IPS DF 19.7 (cell line): ENCODE measurements at regions not wholly inside any gene's neighbourhood (a gene's known extent, or its start where the extent isn't known, plus 50 kb on each side); places are given as distances from the start of the nearest gene placed in this dataset.
"Not testable (repeated sequence)": the region's sequence is repeated elsewhere in the genome, so short reads cannot be mapped to it uniquely, and the experiment has no call there.

ENCODE experiments used
- DNase-seq: peaks from one replicate; pipeline ENCODE4 v3.0.0-alpha.2; 2013; ENCODE audit warnings: low read depth, low spot score

GRCh38 chr10:30765022-30765615 lies 135.6 kb upstream of the LYZL2 start:
- no peak for DNase-seq

GRCh38 chr10:30763918-30764317 lies 134.4 kb upstream of the LYZL2 start:
- DNase-seq = no peak

GRCh38 chr10:30762620-30763019 lies 133.1 kb upstream of the LYZL2 start:
- no peak for DNase-seq

GRCh38 chr10:30759423-30759822 lies 129.9 kb upstream of the LYZL2 start:
- no peak for DNase-seq

- no peak for DNase-seq
These were observed 128.8 kb upstream of the LYZL2 start for GRCh38 chr10:30758338-30758737.

GRCh38 chr10:30756896-30757295 lies 127.3 kb upstream of the LYZL2 start:
- no peak for DNase-seq

GRCh38 chr10:30756151-30756550 lies 126.6 kb upstream of the LYZL2 start:
- DNase-seq = no peak

GRCh38 chr10:30755441-30755953 lies 125.9 kb upstream of the LYZL2 start:
- DNase-seq = no peak

- DNase-seq = no peak
These were observed 122.9 kb upstream of the LYZL2 start for GRCh38 chr10:30752481-30752881.

GRCh38 chr10:30751678-30752331 lies 122.3 kb upstream of the LYZL2 start:
- DNase-seq = peak; percentile 42

- no peak for DNase-seq
These were observed 121.6 kb upstream of the LYZL2 start for GRCh38 chr10:30750971-30751677.

GRCh38 chr10:30749385-30749784 lies 119.8 kb upstream of the LYZL2 start:
- DNase-seq = no peak

GRCh38 chr10:30748152-30748973 lies 118.8 kb upstream of the LYZL2 start:
- DNase-seq = no peak

- DNase-seq = no peak
These were observed 118.1 kb upstream of the LYZL2 start for GRCh38 chr10:30747633-30748032.

- no peak for DNase-seq
These were observed 116.4 kb upstream of the LYZL2 start for GRCh38 chr10:30745953-30746352.

GRCh38 chr10:30744106-30744505 lies 114.6 kb upstream of the LYZL2 start:
- DNase-seq = no peak

- DNase-seq = no peak
These were observed 114.0 kb upstream of the LYZL2 start for GRCh38 chr10:30743586-30743985.

- DNase-seq = no peak
These were observed 112.9 kb upstream of the LYZL2 start for GRCh38 chr10:30742471-30742870.

- not testable (repeated sequence) for DNase-seq
These were observed 111.2 kb upstream of the LYZL2 start for GRCh38 chr10:30740774-30741173.

- DNase-seq = no peak
These were observed 108.9 kb upstream of the LYZL2 start for GRCh38 chr10:30738416-30738815.

- DNase-seq = no peak
These were observed 108.4 kb upstream of the LYZL2 start for GRCh38 chr10:30737931-30738391.
